ENCODE measurements at regions not wholly inside any gene's neighbourhood (a gene's known extent, or its start where the extent isn't known, plus 50 kb on each side); places are given as distances from the start of the nearest gene placed in this dataset.

DNA sequence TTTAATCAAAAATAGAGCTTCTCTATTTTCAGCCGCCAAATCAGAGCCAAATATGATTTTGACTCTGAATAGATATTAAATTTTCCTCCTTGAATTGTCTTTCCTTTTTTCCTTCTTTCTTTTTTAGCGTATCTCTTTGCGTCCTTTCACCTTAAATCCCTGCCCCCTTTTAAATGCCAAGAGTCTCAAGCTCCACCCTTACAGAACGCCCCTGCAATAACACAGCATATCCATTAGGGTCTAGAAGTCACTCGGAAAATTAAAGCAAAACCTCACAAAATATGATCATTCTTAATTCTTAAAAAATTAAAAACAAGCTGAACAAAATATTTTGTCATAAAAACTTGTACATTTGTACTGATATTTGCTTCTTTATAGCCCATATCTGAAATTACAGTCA, 51.3 kb upstream of the GRM8 start:
- TF ChIP-seq CTCF (conservative IDR thresholded peaks at IDR 0.05; ENCODE audit: low read depth, low read length) (no peak), MXI1 (IDR thresholded peaks at IDR 0.05; ENCODE audit: borderline replicate concordance, low read depth, low read length) (no peak), RCOR1 (IDR thresholded peaks at IDR 0.05; ENCODE audit: insufficient replicate concordance, low read length) (no peak), POLR2A (IDR thresholded peaks at IDR 0.05; ENCODE audit: low read depth, low read length) (no peak), RFX5 (IDR thresholded peaks at IDR 0.05; ENCODE audit: low read depth, low read length) (no peak), MAFK (IDR thresholded peaks at IDR 0.05; ENCODE audit: low read depth, low read length) (no peak), FOS (IDR thresholded peaks at IDR 0.05; ENCODE audit: low read depth, low read length) (no peak), CHD1 (IDR thresholded peaks at IDR 0.05; ENCODE audit: low read depth, low read length) (no peak), CEBPB (IDR thresholded peaks at IDR 0.05; ENCODE audit: low read depth, low read length) (no peak)
